Ovary (tissue), 7 donors: ENCODE measurements at regions not wholly inside any gene's neighbourhood (a gene's known extent, or its start where the extent isn't known, plus 50 kb on each side); places are given as distances from the start of the nearest gene placed in this dataset.

Experiments
- DNase-seq, 5 donors: peaks; one replicate each; pipeline ENCODE4 v3.0.0-alpha.2; 2019 to 2020
- H3K27ac ChIP-seq, 2 donors: fragments of 200-600 bp; one replicate each; pipeline versions ENCODE4 v1.5.1 to v1.8.0; 2019 to 2022
- H3K27me3 ChIP-seq: fragments of 200-600 bp; one replicate; pipeline ENCODE4 v1.8.0; 2022
- H3K36me3 ChIP-seq: fragments of 200-600 bp; sonication (generic); one replicate; pipeline ENCODE4 v1.5.1; 2019
- H3K4me1 ChIP-seq: one replicate; pipeline ENCODE4 v1.8.1; 2013; ENCODE audit warnings: mild to moderate bottlenecking, moderate library complexity; ENCODE audit not compliant: insufficient read depth
- H3K4me3 ChIP-seq: fragments of 200-600 bp; sonication (generic); one replicate; pipeline ENCODE4 v1.5.1; 2017
- H3K9me3 ChIP-seq, 2 donors: fragments of 200-600 bp in 1 of 2; sonication (generic) in 1 of 2; one replicate each; pipeline versions ENCODE4 v1.5.1 to v1.8.1; 2013 to 2019; ENCODE audit warnings: mild to moderate bottlenecking in 1 of 2, moderate library complexity in 1 of 2
- CTCF ChIP-seq, 3 donors: fragments of 450-650 bp in 2 of 3; fragments of 200-600 bp in 1 of 3; IDR thresholded peaks; one replicate each; pipeline versions ENCODE4 v1.5.1 to v1.8.0; 2016 to 2022; ENCODE audit warnings: antibody characterized with exemption in 3 of 3, mild to moderate bottlenecking in 1 of 3
- EP300 ChIP-seq: sonication (generic); formaldehyde crosslinking; IDR thresholded peaks from one replicate; pipeline ENCODE4 v1.6.1; 2017; ENCODE audit warnings: antibody characterized with exemption
- POLR2A ChIP-seq: fragments of 450-650 bp; IDR thresholded peaks from one replicate; pipeline ENCODE4 v1.6.1; 2017; ENCODE audit warnings: antibody characterized with exemption, mild to moderate bottlenecking, moderate library complexity
- WGBS, 3 donors: extraction: QIAGEN DNeasy Blood & Tissue Kit in 1 of 3; methylation state at CpG; one replicate each; pipeline versions ENCODE4 v1.1.5 to v1.1.7; 2013 to 2017; 5-methylcytosine and 5-hydroxymethylcytosine counted together
- intact Hi-C, 4 donors: fragments of 100-400 bp; cut with DNase I; formaldehyde crosslinking; loops; one replicate each; pipeline versions ENCODE4 v1.11.0 to v1.15.1; 2022 to 2023
- donor health status: DM: no; HTN: no; CAD: no; lungs with moderate emphysema.
- donor health status: DM: no; HTN: no; CAD: no.
- donor health status: Bipolar disorder and iron deficiency.
- donor health status: DM: no; HTN: no; CAD: no.
- donor health status: DM: yes; HTN: yes; CAD: no.

GRCh38 chr2:39608263-39608575, 57.5 kb upstream of the TMEM178A start:
- intact Hi-C loops: no loop called here
- DNase-seq: no peak
- peaks cover 3% of the 10 kb centered on the region for H3K4me1 ChIP-seq
- WGBS, 3 donors: 79 to 84% (median 81%) methylated on average over 4 of the region's 4 CpGs
- H3K9me3 ChIP-seq: no peaks in the 10 kb centered on the region
- no peak overlapping the region for H3K4me3 ChIP-seq
- no peaks in the 10 kb centered on the region for H3K27me3 ChIP-seq
- TF ChIP-seq CTCF (IDR thresholded peaks at IDR 0.05) (no peak), POLR2A (no peak), EP300 (no peak)
- no peaks in the 10 kb centered on the region for H3K36me3 ChIP-seq
- no peak overlapping the region for H3K27ac ChIP-seq

GRCh38 chr2:39608686-39609441, 56.9 kb upstream of the TMEM178A start:
- no peaks in the 10 kb centered on the region for H3K9me3 ChIP-seq
- no peaks in the 10 kb centered on the region for H3K36me3 ChIP-seq
- peaks cover 3% of the 10 kb centered on the region for H3K4me1 ChIP-seq
- intact Hi-C loops: no loop called here
- 33 to 57% (median 35%) methylated on average over 6 of the region's 6 CpGs for WGBS, 3 donors
- TF ChIP-seq POLR2A (no peak), EP300 (no peak)
- no peak for DNase-seq
- no peak overlapping the region for H3K27ac ChIP-seq
- no peak overlapping the region for H3K4me3 ChIP-seq
- no peaks in the 10 kb centered on the region for H3K27me3 ChIP-seq

GRCh38 chr2:39609917-39610316, 55.8 kb upstream of the TMEM178A start:
- TF ChIP-seq EP300 (no peak), CTCF (IDR thresholded peaks at IDR 0.05) (no peak), POLR2A (no peak)
- 88 to 91% (median 91%) methylated on average over 2 of the region's 2 CpGs for WGBS, 3 donors
- Histone ChIP-seq H3K4me3 (no peak overlapping the region), H3K9me3 (no peaks in the 10 kb centered on the region), H3K27me3 (no peaks in the 10 kb centered on the region), H3K36me3 (no peaks in the 10 kb centered on the region), H3K27ac (no peak overlapping the region), H3K4me1 (peaks cover 3% of the 10 kb centered on the region)
- intact Hi-C loops: no loop called here
- no peak for DNase-seq

GRCh38 chr2:39615675-39616074, 50.0 kb upstream of the TMEM178A start:
- 0 to 97% (median 94%) methylated on average over 1 of the region's 1 CpG for WGBS, 3 donors
- Histone ChIP-seq H3K4me1 (peaks cover 2% of the 10 kb centered on the region), H3K9me3 (no peaks in the 10 kb centered on the region), H3K27ac (no peak overlapping the region), H3K4me3 (no peak overlapping the region), H3K36me3 (no peaks in the 10 kb centered on the region), H3K27me3 (no peaks in the 10 kb centered on the region)
- no peak for TF ChIP-seq POLR2A
- TF ChIP-seq CTCF (IDR thresholded peaks at IDR 0.05): no peak
- no peak for TF ChIP-seq EP300
- DNase-seq: no peak
- intact Hi-C loops: no loop called here
